ENCODE measurements at regions not wholly inside any gene's neighbourhood (a gene's known extent, or its start where the extent isn't known, plus 50 kb on each side); places are given as distances from the start of the nearest gene placed in this dataset.
A peak's percentile ranks its signal among the peaks of the same experiment; 100 is the strongest.

DNA sequence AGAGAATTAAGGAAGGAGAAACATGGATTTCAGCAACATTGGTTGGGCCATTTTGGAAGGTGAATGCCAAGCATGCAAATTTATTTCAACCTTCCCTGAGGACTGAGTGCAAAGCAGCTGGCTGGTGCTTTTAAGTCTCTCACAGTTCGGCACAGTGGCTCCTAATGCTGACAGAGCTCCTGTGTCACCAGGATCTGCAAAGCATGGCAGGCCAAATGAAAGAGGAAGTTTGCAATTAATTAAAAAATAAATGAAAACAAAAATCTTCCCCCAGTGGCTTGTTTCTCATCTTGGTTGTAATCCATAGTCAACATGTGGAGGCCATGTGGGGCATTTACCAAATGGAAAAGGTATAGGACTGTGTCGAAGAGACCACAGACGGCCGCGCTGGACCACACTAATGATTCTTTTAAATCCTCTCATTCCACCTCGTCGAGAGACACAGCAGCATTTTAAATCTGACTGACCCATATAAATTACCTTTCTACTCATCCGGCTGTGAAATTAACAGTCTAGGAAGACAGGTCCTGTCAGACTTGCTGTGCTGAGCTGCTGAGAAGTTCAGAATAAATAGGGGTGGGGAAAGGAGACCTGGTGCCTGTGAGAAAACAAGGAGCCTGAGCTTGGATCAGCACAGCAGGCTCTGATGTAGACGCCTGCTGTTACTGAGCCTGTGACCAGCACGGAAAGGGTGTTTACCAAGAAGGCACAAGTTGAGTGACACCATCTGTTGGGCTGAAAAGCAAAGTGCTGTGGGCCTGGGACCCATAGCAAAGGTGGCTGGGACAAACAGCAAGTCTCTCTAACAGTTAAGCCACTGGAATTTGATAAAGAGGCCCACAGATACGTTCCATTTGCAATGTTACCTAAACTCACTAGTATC, 136.0 kb upstream of the COL1A2 start:
- H3K4me3 ChIP-seq (ENCODE audit: low read length), result no peak overlapping the region
- TF ChIP-seq, protein P1, sequence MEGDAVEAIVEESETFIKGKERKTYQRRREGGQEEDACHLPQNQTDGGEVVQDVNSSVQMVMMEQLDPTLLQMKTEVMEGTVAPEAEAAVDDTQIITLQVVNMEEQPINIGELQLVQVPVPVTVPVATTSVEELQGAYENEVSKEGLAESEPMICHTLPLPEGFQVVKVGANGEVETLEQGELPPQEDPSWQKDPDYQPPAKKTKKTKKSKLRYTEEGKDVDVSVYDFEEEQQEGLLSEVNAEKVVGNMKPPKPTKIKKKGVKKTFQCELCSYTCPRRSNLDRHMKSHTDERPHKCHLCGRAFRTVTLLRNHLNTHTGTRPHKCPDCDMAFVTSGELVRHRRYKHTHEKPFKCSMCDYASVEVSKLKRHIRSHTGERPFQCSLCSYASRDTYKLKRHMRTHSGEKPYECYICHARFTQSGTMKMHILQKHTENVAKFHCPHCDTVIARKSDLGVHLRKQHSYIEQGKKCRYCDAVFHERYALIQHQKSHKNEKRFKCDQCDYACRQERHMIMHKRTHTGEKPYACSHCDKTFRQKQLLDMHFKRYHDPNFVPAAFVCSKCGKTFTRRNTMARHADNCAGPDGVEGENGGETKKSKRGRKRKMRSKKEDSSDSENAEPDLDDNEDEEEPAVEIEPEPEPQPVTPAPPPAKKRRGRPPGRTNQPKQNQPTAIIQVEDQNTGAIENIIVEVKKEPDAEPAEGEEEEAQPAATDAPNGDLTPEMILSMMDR (conservative IDR thresholded peaks at IDR 0.05; ENCODE audit: low read length), result no peak
- DNase-seq (ENCODE audit: low read depth), result peak; percentile 37

DNA sequence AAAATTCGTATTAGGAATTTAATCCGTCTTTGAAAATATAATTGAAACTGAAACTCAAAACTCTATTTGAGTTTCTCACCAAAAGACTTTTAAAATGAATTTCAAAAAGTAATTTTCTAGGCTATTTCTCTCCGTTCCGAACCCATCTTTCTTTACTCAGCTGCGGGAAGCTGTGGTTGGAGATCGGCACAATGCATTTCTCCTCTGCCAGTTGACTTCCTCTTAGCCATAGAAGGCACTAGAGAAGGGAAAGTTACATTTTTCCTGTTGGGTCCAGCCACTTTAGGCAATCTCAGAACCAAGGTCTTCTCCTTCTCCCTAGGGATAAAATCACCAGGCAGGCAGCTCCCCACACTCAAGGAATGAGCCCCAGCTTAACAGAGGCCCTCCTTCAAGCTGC, 133.6 kb upstream of the COL1A2 start:
- DNase-seq (ENCODE audit: low read depth), result no peak
- no peak overlapping the region for H3K4me3 ChIP-seq (ENCODE audit: low read length)
- TF ChIP-seq, protein P1 (conservative IDR thresholded peaks at IDR 0.05; ENCODE audit: low read length), result no peak

DNA sequence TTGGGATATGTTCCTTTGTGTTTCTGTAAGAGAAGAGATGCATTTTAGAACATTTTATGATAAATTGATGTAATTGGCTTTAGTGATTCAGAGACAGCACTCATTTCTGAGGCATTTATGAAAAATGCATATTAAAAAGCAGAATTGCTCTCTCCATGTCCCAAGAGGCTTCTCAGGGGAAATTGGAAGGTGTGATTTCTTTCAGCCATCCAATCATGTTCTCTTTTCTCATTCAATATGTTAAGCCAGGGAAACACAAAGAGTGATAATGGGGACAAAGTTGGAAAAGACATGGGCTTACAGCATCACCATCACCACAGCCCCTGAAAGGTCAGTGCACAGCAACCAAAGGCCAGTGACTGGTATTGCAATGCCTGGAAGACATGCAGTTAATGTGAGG, 129.9 kb upstream of the COL1A2 start:
- H3K4me3 ChIP-seq (ENCODE audit: low read length), result no peak overlapping the region
- DNase-seq (ENCODE audit: low read depth), result no peak
- TF ChIP-seq, protein P1 (conservative IDR thresholded peaks at IDR 0.05; ENCODE audit: low read length), result no peak

DNA sequence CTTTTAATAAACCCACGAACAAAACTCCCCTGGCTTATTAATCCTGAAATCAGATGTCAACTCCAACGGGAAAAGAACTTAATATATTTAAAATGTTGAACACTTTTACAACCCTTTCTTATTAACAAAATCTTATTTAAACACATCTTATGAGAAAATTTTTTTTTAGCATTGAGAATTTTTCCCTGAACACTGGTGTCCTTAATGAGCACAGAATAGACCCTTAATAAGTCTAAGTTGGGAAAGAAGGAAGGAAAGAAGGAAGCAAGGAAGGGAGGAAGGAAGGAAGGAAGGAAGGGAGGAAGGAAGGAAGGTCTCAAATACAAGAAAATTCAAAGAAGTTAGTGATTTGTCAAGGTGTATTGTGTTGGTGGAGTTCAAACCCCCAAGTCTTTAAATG, 129.2 kb upstream of the COL1A2 start:
- TF ChIP-seq, protein P1 (conservative IDR thresholded peaks at IDR 0.05; ENCODE audit: low read length), result no peak
- H3K4me3 ChIP-seq (ENCODE audit: low read length), result no peak overlapping the region
- DNase-seq (ENCODE audit: low read depth), result no peak

DNA sequence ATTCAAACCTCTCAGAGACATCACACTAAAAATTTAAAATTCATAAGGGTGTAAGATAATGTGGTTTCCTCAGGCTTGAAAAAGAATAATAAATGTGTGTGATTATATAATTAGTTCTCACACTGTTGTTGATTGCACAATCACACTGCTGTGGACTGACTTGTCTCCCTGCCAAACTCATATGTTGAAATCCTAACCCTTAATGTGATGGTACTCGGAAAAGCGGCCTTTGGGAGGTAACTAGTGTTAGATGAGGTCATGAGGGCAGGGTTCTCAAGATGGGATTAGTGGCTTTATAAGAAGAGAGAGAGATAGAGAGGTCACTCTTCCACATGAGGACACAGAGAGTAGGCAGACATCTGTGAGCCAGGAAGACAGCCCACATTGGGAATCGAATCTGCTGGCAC, 128.5 kb upstream of the COL1A2 start:
- no peak overlapping the region for H3K4me3 ChIP-seq (ENCODE audit: low read length)
- TF ChIP-seq, protein P1 (conservative IDR thresholded peaks at IDR 0.05; ENCODE audit: low read length), result no peak
- peak; percentile 87 for DNase-seq (ENCODE audit: low read depth)

DNA sequence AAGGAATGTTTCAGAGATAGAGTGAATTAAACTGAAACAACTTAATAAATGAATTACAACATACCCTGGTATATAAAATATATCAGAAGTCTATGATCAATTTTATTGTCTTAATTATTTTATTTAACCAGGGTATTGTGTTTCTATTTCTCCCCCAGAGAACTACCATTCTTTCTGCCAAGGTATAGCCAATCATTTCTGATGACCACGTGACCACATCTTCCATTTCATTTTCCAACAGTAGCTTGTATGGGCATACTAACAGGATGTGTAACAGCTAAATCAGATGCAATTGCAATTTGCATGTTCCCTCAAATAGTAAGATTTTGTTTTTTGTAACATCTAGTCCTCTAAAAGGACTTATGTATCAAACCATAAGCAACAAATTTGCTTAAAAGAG, 123.9 kb upstream of the COL1A2 start:
- H3K4me3 ChIP-seq (ENCODE audit: low read length), result no peak overlapping the region
- no peak for DNase-seq (ENCODE audit: low read depth)
- TF ChIP-seq, protein P1 (conservative IDR thresholded peaks at IDR 0.05; ENCODE audit: low read length), result no peak

Data from AG10803 (cell line).